ENCODE measurements at regions not wholly inside any gene's neighbourhood (a gene's known extent, or its start where the extent isn't known, plus 50 kb on each side); places are given as distances from the start of the nearest gene placed in this dataset.
A peak's percentile ranks its signal among the peaks of the same experiment; 100 is the strongest.
"Not testable (repeated sequence)": the region's sequence is repeated elsewhere in the genome, so short reads cannot be mapped to it uniquely, and the experiment has no call there.

DNA sequence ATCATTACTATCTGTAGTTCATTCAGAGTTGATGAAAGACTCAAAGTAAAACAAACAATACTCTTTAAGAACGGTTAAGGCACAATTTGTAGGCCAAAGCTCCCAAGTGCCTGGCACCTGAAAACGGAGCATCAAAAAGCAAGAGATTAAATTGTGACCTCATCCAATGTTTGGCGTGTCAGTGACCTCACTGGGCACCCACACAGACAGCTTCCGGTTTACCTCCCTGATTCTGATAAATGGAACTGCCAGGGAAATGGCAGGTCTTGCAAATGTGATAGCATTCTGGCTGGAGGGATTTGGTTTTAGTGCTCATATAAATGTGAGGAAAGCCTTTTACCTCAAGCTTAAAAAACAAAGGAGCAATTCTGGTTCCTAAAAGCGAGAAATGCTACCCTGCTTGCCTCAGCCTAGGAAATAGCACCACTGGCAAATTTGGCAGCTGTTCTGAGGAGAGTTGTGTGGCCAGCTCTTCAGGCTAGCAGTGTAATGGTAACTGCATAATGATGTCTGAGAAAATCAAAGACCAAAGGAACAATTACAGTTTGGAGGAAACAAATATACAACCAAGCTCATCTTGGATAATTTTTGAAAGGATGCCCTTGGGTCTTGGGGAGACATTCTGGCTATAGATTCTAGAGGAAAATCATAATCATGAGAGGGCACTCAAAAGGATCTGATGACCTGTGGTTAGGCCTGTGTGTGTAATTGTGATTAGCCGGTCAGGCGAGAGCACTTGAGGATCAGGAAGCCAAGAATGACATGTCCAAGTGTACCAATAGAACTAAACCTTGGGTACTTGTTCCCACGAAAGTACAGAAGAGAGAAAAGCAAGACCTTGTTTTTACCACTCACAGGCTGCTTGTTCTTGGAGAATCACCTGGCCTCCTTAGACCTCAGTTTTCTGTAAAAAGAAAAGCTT, 174.3 kb downstream of the TFAP2B start:
- Histone ChIP-seq H3K4me1 (no peaks in the 10 kb centered on the region), H3K27ac (no peak overlapping the region), H3K4me2 (no peak overlapping the region), H3K27me3 (no peaks in the 10 kb centered on the region), H3K9me3 (no peaks in the 10 kb centered on the region), H3K36me3 (no peaks in the 10 kb centered on the region), H4K20me1 (no peaks in the 10 kb centered on the region), H3K9ac (no peak overlapping the region), H3K4me3 (no peak overlapping the region)
- no peak for TF ChIP-seq Cebpa-rat (IDR thresholded peaks at IDR 0.05)

DNA sequence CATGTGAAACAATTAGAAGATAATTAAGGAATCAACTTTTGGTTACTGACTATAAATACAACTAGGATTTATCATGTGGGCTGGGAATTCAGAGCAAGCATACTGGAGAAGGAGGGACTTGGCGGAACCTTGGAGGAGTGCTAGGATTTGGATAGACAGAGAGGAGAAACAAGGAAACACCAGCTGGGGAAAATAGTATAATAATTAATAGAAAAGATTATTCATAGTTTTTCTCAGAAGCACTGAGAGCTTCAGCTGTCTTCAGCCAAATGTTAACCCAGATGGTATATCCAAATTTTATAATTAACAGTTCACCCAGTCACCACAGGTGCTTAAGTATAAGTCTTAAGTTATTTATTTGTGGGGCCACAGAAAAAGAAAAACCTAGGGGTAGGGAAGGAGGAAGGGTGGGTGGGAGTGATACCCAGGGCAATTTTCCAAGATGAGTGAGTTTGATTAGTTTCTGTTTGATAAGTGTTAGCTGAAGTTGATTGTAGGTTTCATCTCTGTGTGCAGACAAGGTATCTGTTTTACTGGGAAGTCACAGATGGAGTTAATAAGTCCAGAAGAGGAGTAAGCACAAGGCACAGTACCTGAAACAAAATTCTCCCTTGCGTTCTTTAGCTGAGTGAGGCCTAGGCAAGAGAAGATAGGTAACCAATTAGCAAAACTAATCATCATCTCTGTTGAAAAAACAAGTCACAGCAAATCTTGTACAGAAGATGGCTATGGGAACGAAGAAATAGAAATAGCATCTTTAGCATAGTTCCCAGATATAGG, 175.5 kb downstream of the TFAP2B start:
- no peaks in the 10 kb centered on the region for H3K36me3 ChIP-seq
- H3K27me3 ChIP-seq = no peaks in the 10 kb centered on the region
- no peak overlapping the region for H3K4me3 ChIP-seq
- H3K4me2 ChIP-seq = no peak overlapping the region
- H3K9me3 ChIP-seq = no peaks in the 10 kb centered on the region
- H3K9ac ChIP-seq = no peak overlapping the region
- no peak overlapping the region for H3K27ac ChIP-seq
- no peaks in the 10 kb centered on the region for H4K20me1 ChIP-seq
- H3K4me1 ChIP-seq = peaks cover 7% of the 10 kb centered on the region
- no peak for TF ChIP-seq Cebpa-rat (IDR thresholded peaks at IDR 0.05)

- TF ChIP-seq Cebpa-rat (IDR thresholded peaks at IDR 0.05) = no peak
- H4K20me1 ChIP-seq = no peaks in the 10 kb centered on the region
- no peak overlapping the region for H3K27ac ChIP-seq
- no peak overlapping the region for H3K4me3 ChIP-seq
- no peak overlapping the region for H3K9ac ChIP-seq
- no peaks in the 10 kb centered on the region for H3K36me3 ChIP-seq
- peaks cover 9% of the 10 kb centered on the region for H3K4me1 ChIP-seq
- no peak overlapping the region for H3K4me2 ChIP-seq
- H3K27me3 ChIP-seq = no peaks in the 10 kb centered on the region
- H3K9me3 ChIP-seq = no peaks in the 10 kb centered on the region
These were observed 176.4 kb downstream of the TFAP2B start for GRCh38 chr6:50995036-50995435.

DNA sequence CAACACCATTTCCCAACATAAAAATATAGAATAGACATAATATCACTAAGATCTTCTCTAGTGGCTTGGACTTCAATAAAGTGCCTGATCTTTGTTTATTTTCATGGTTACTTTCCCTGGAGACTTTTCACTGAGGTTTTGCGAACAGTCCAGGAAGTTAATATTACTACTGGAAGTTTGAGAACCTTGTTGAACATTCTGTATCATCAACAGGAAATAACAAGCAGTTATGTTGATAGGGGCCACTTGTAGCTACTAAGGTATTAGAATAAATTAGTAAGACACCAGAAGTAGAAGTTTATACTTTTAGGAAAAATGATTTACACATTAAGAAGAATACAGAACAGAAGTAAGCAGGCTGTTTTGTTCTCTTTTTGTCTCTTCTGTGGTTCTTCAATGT, 180.2 kb downstream of the TFAP2B start:
- H4K20me1 ChIP-seq = no peaks in the 10 kb centered on the region
- peaks cover 9% of the 10 kb centered on the region for H3K4me1 ChIP-seq
- no peak overlapping the region for H3K27ac ChIP-seq
- no peak for TF ChIP-seq Cebpa-rat (IDR thresholded peaks at IDR 0.05)
- no peak overlapping the region for H3K4me3 ChIP-seq
- H3K36me3 ChIP-seq = no peaks in the 10 kb centered on the region
- no peak overlapping the region for H3K9ac ChIP-seq
- peak overlapping the region; percentile 35 for H3K4me2 ChIP-seq
- H3K9me3 ChIP-seq = no peaks in the 10 kb centered on the region
- H3K27me3 ChIP-seq = no peaks in the 10 kb centered on the region

DNA sequence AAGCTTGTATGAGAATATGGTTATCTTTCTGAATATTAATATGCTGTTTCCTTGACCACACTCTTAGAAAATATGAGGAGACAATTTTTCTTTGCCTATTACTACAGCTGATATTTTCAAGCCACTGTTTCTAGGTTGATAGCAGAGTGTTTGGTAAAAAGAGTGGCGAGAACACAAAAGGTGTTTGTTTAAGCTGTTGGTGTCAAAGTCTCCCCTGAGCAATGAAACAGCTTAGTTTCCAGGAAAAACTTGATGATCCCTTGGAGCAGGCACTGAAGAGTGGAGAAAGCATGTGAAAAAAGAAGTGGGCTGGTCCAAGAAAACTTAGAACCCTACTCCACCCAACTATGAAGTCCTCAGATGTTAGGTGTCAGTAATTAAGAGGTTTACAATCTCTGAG, 182.7 kb downstream of the TFAP2B start:
- peaks cover 9% of the 10 kb centered on the region for H3K4me1 ChIP-seq
- H3K27me3 ChIP-seq = no peaks in the 10 kb centered on the region
- no peak overlapping the region for H3K9ac ChIP-seq
- no peak overlapping the region for H3K4me2 ChIP-seq
- H3K36me3 ChIP-seq = no peaks in the 10 kb centered on the region
- H3K27ac ChIP-seq = no peak overlapping the region
- H3K9me3 ChIP-seq = no peaks in the 10 kb centered on the region
- no peak overlapping the region for H3K4me3 ChIP-seq
- no peak for TF ChIP-seq Cebpa-rat (IDR thresholded peaks at IDR 0.05)
- no peaks in the 10 kb centered on the region for H4K20me1 ChIP-seq

DNA sequence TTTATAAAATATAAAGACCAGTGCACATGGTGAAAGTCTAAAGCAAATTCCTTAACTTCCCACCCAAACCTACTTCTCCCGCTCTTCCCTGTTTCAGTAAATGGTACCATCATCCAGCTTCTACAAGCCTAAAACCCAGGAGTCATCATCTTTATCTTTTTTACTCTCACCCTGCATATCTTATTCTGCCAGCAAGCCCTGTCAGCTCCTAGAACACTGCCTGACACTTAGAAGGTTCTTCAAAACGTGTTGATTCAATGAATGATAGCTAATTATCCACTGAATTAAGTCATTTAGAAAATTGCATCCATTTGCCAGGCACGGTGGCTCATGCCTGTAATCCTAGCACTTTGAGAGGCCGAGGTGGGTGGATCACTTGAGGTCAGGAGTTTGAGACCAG, 185.7 kb downstream of the TFAP2B start:
- Histone ChIP-seq H3K27me3 (no peaks in the 10 kb centered on the region), H3K9ac (no peak overlapping the region), H3K9me3 (no peaks in the 10 kb centered on the region), H3K4me1 (no peaks in the 10 kb centered on the region), H3K27ac (no peak overlapping the region), H3K4me2 (no peak overlapping the region), H3K36me3 (no peaks in the 10 kb centered on the region), H4K20me1 (no peaks in the 10 kb centered on the region), H3K4me3 (no peak overlapping the region)
- no peak for TF ChIP-seq Cebpa-rat (IDR thresholded peaks at IDR 0.05)

DNA sequence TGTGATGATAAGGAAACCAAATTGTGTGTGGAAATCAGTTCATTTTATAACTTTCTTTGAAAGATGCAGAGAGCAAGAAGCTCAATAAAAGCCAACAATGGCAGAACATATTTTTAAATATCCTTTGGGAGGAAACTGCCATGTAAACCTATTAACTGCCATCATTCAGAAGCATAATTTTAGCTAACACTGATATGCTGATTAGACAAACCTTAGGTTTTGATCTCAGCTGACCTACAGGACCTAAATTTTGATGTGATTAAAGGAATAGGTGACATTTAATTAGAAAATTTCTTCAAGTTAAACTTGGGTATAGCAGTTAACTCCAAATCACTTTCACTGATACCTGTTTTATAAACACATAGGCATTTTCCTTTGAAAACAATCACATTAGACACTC, 187.1 kb downstream of the TFAP2B start:
- Histone ChIP-seq H3K9ac (no peak overlapping the region), H3K27ac (no peak overlapping the region), H3K9me3 (no peaks in the 10 kb centered on the region), H3K27me3 (no peaks in the 10 kb centered on the region), H3K4me2 (no peak overlapping the region), H3K36me3 (no peaks in the 10 kb centered on the region), H3K4me1 (no peaks in the 10 kb centered on the region), H3K4me3 (no peak overlapping the region), H4K20me1 (no peaks in the 10 kb centered on the region)
- no peak for TF ChIP-seq Cebpa-rat (IDR thresholded peaks at IDR 0.05)

DNA sequence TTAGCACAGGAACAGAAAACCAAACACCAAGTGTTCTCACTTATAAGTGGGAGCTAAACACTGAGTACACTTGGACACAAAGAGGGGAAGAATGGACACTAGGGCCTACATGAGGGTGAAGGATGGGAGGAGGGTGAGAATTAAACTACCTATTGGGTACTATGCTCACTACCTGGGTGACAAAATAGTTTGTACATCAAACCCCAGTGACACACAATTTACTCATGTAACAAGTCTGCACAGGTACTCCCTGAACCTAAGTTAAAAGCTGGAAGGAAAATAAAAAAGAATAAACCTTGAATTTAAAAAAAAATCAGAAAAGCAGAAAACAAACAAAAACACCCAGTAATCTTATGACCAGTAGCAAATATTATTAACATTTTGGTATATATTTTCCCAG, 188.6 kb downstream of the TFAP2B start:
- H4K20me1 ChIP-seq = no peaks in the 10 kb centered on the region
- TF ChIP-seq Cebpa-rat (IDR thresholded peaks at IDR 0.05) = no peak
- H3K4me1 ChIP-seq = no peaks in the 10 kb centered on the region
- no peaks in the 10 kb centered on the region for H3K27me3 ChIP-seq
- H3K4me3 ChIP-seq = no peak overlapping the region
- no peaks in the 10 kb centered on the region for H3K9me3 ChIP-seq
- no peak overlapping the region for H3K4me2 ChIP-seq
- H3K36me3 ChIP-seq = no peaks in the 10 kb centered on the region
- H3K9ac ChIP-seq = no peak overlapping the region
- no peak overlapping the region for H3K27ac ChIP-seq

GRCh38 chr6:51008693-51009092, 190.0 kb downstream of the TFAP2B start:
- not testable (repeated sequence) for H3K4me3 ChIP-seq, H3K27ac ChIP-seq, H3K4me2 ChIP-seq, H3K27me3 ChIP-seq, H4K20me1 ChIP-seq, H3K9ac ChIP-seq, H3K4me1 ChIP-seq, H3K36me3 ChIP-seq, H3K9me3 ChIP-seq

DNA sequence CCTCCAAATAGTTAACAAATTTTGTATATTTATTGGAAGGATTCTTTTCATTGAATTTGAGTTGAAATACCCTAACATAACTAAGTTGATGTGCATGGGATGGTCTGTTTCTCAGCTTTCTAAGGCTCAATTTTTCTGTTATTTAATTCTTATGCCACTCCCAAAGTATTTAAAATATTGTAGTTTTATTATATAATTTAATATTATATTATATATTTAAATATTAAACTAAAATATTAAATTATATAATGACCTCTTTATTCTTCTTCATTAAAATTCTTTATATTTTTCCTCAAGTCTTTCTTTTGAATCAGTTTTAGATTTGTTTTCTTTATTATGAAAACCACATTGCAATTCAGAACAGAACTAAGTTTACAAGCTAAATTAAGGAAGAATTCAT, 194.7 kb downstream of the TFAP2B start:
- no peak overlapping the region for H3K4me2 ChIP-seq
- no peaks in the 10 kb centered on the region for H3K9me3 ChIP-seq
- H3K27me3 ChIP-seq = no peaks in the 10 kb centered on the region
- H3K36me3 ChIP-seq = no peaks in the 10 kb centered on the region
- no peaks in the 10 kb centered on the region for H3K4me1 ChIP-seq
- no peaks in the 10 kb centered on the region for H4K20me1 ChIP-seq
- TF ChIP-seq Cebpa-rat (IDR thresholded peaks at IDR 0.05) = no peak
- no peak overlapping the region for H3K27ac ChIP-seq
- no peak overlapping the region for H3K4me3 ChIP-seq
- H3K9ac ChIP-seq = no peak overlapping the region

All from BLaER1 (cell line).